ENCODE measurements at regions not wholly inside any gene's neighbourhood (a gene's known extent, or its start where the extent isn't known, plus 50 kb on each side); places are given as distances from the start of the nearest gene placed in this dataset.
A peak's percentile ranks its signal among the peaks of the same experiment; 100 is the strongest.

- peak overlapping the region; percentile 57 for H3K4me3 ChIP-seq (ENCODE audit: low read depth, low read length, poor library complexity, severe bottlenecking)
- H3K27me3 ChIP-seq (ENCODE audit: insufficient read depth, low read length), result no peaks in the 10 kb centered on the region
- TF ChIP-seq CTCF (IDR thresholded peaks at IDR 0.05; ENCODE audit: low read length) (no peak), EZH2 (IDR thresholded peaks at IDR 0.05; ENCODE audit: borderline replicate concordance, low read length) (no peak)
- H3K9ac ChIP-seq (ENCODE audit: low read length), result peak overlapping the region; percentile 60
- H3F3A ChIP-seq (ENCODE audit: insufficient read depth, low read length), result no peaks in the 10 kb centered on the region
- peak overlapping the region; percentile 77 for H3K4me2 ChIP-seq (ENCODE audit: low read length)
- H3K9me3 ChIP-seq (ENCODE audit: low read length), result no peaks in the 10 kb centered on the region
- no peaks in the 10 kb centered on the region for H3K79me2 ChIP-seq (ENCODE audit: insufficient read depth, low read length)
- H3K27ac ChIP-seq (ENCODE audit: low read depth, low read length, poor library complexity, severe bottlenecking), result peak overlapping the region; percentile 12
- peaks cover 11% of the 10 kb centered on the region for H3K4me1 ChIP-seq (ENCODE audit: insufficient read depth, low read length, severe bottlenecking)
- H2AFZ ChIP-seq (ENCODE audit: low read length), result peak overlapping the region; percentile 99; the same call in 1 of the 2 replicates
- H3K36me3 ChIP-seq (ENCODE audit: insufficient read depth, low read length), result no peaks in the 10 kb centered on the region
- H4K20me1 ChIP-seq (ENCODE audit: insufficient read depth, low read length), result no peaks in the 10 kb centered on the region
- H3K9me2 ChIP-seq (ENCODE audit: low read depth, low read length), result no peaks in the 10 kb centered on the region
These were observed 95.0 kb upstream of the NR5A2 start for GRCh38 chr1:199932462-199932861.

DNA sequence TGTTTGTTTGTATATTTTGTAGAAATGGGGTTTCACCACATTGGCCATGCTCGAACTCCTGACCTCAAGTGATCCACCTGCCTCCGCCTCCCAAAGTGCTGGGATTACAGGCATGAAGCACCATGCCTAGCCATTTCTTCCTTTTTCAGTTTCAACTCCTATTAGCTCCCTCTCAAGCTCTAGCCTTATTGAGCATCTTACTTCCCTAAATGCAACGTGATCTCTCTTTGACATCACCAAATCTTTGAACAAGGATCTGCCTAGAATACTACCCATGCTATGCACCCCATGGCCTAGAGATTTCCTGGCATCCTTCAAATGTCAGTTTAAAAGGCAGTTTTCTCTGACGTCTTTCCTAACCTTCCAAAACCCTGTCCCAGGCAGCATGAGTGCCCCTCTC is 91.1 kb upstream of the NR5A2 start:
- Histone ChIP-seq H3F3A (ENCODE audit: insufficient read depth, low read length) (no peaks in the 10 kb centered on the region), H4K20me1 (ENCODE audit: insufficient read depth, low read length) (no peaks in the 10 kb centered on the region), H3K27me3 (ENCODE audit: insufficient read depth, low read length) (no peaks in the 10 kb centered on the region), H3K9me3 (ENCODE audit: low read length) (no peaks in the 10 kb centered on the region), H3K9me2 (ENCODE audit: low read depth, low read length) (no peaks in the 10 kb centered on the region), H3K4me3 (ENCODE audit: low read depth, low read length, poor library complexity, severe bottlenecking) (no peak overlapping the region), H3K27ac (ENCODE audit: low read depth, low read length, poor library complexity, severe bottlenecking) (no peak overlapping the region), H3K9ac (ENCODE audit: low read length) (no peak overlapping the region), H3K79me2 (ENCODE audit: insufficient read depth, low read length) (no peaks in the 10 kb centered on the region), H3K4me1 (ENCODE audit: insufficient read depth, low read length, severe bottlenecking) (peaks cover 14% of the 10 kb centered on the region), H3K4me2 (ENCODE audit: low read length) (no peak overlapping the region), H2AFZ (ENCODE audit: low read length) (no peak overlapping the region), H3K36me3 (ENCODE audit: insufficient read depth, low read length) (no peaks in the 10 kb centered on the region)
- no peak for TF ChIP-seq EZH2 (IDR thresholded peaks at IDR 0.05; ENCODE audit: borderline replicate concordance, low read length)
- no peak for TF ChIP-seq CTCF (IDR thresholded peaks at IDR 0.05; ENCODE audit: low read length)

- no peaks in the 10 kb centered on the region for H3K9me2 ChIP-seq (ENCODE audit: low read depth, low read length)
- no peaks in the 10 kb centered on the region for H4K20me1 ChIP-seq (ENCODE audit: insufficient read depth, low read length)
- no peak overlapping the region for H3K27ac ChIP-seq (ENCODE audit: low read depth, low read length, poor library complexity, severe bottlenecking)
- no peak overlapping the region for H3K4me3 ChIP-seq (ENCODE audit: low read depth, low read length, poor library complexity, severe bottlenecking)
- no peaks in the 10 kb centered on the region for H3K36me3 ChIP-seq (ENCODE audit: insufficient read depth, low read length)
- H3K9ac ChIP-seq (ENCODE audit: low read length), result no peak overlapping the region
- H3F3A ChIP-seq (ENCODE audit: insufficient read depth, low read length), result no peaks in the 10 kb centered on the region
- H3K79me2 ChIP-seq (ENCODE audit: insufficient read depth, low read length), result no peaks in the 10 kb centered on the region
- H2AFZ ChIP-seq (ENCODE audit: low read length), result no peak overlapping the region
- TF ChIP-seq EZH2 (IDR thresholded peaks at IDR 0.05; ENCODE audit: borderline replicate concordance, low read length) (no peak), CTCF (IDR thresholded peaks at IDR 0.05; ENCODE audit: low read length) (no peak)
- H3K9me3 ChIP-seq (ENCODE audit: low read length), result no peaks in the 10 kb centered on the region
- H3K27me3 ChIP-seq (ENCODE audit: insufficient read depth, low read length), result no peaks in the 10 kb centered on the region
- peaks cover 15% of the 10 kb centered on the region for H3K4me1 ChIP-seq (ENCODE audit: insufficient read depth, low read length, severe bottlenecking)
- no peak overlapping the region for H3K4me2 ChIP-seq (ENCODE audit: low read length)
These were observed 90.3 kb upstream of the NR5A2 start for GRCh38 chr1:199937161-199937560.

Measured in OCI-LY1 (cell line).